Brain microvascular endothelial cell (primary cell): ENCODE measurements at regions not wholly inside any gene's neighbourhood (a gene's known extent, or its start where the extent isn't known, plus 50 kb on each side); places are given as distances from the start of the nearest gene placed in this dataset.

Source experiments
- DNase-seq: peaks from one replicate; pipeline ENCODE4 v3.0.0-alpha.2; 2020
- H3K27ac ChIP-seq: fragments of 250-450 bp; sonication (Bioruptor Pico); 2 replicates; pipeline ENCODE4 v1.5.1; 2020; ENCODE audit warnings: mild to moderate bottlenecking, moderate library complexity
- H3K27me3 ChIP-seq: fragments of 250-450 bp; sonication (Bioruptor Pico); replicated peaks from 2 replicates; pipeline ENCODE4 v1.5.1; 2020; ENCODE audit warnings: mild to moderate bottlenecking
- H3K36me3 ChIP-seq: fragments of 250-450 bp; sonication (Bioruptor Pico); replicated peaks from 2 replicates; pipeline ENCODE4 v1.5.1; 2020; ENCODE audit warnings: mild to moderate bottlenecking
- H3K4me3 ChIP-seq: 2 replicates; pipeline ENCODE4 v1.5.1; 2011; ENCODE audit warnings: low read depth, mild to moderate bottlenecking, control low read depth, low read length, moderate library complexity
- CTCF ChIP-seq: IDR thresholded peaks from 2 replicates; pipeline ENCODE4 v1.5.1; 2011; ENCODE audit warnings: low read depth, mild to moderate bottlenecking, moderate library complexity, low read length, control low read depth, inconsistent platforms; ENCODE audit errors: missing control alignments
- in situ Hi-C: cut with HindIII; loops from 2 replicates; pipeline ENCODE4 v1.10.0; 2017; ENCODE audit warnings: low sequenced_read_pairs, low pct_ligation_motif_present

GRCh38 chr10:20990604-20991003 is 93.5 kb upstream of the NEBL start:
- TF ChIP-seq CTCF, result no peak
- Histone ChIP-seq H3K27me3 (no peaks in the 10 kb centered on the region), H3K4me3 (no peak overlapping the region), H3K27ac (no peak overlapping the region), H3K36me3 (no peaks in the 10 kb centered on the region)
- peak; percentile 61 for DNase-seq
- in situ Hi-C loops, result no loop called here

GRCh38 chr10:20988357-20988983 is 91.4 kb upstream of the NEBL start:
- Histone ChIP-seq H3K27me3 (no peaks in the 10 kb centered on the region), H3K27ac (no peak overlapping the region), H3K36me3 (no peaks in the 10 kb centered on the region), H3K4me3 (no peak overlapping the region)
- in situ Hi-C loops, result no loop called here
- no peak for DNase-seq
- TF ChIP-seq CTCF, result no peak

GRCh38 chr10:20986049-20986448 is 88.9 kb upstream of the NEBL start:
- no peak overlapping the region for H3K27ac ChIP-seq
- no peaks in the 10 kb centered on the region for H3K27me3 ChIP-seq
- no peak overlapping the region for H3K4me3 ChIP-seq
- no peak for DNase-seq
- no peaks in the 10 kb centered on the region for H3K36me3 ChIP-seq
- in situ Hi-C loops, result no loop called here
- TF ChIP-seq CTCF, result no peak

- no peaks in the 10 kb centered on the region for H3K36me3 ChIP-seq
- no peak for TF ChIP-seq CTCF
- in situ Hi-C loops, result no loop called here
- no peaks in the 10 kb centered on the region for H3K27me3 ChIP-seq
- H3K27ac ChIP-seq, result no peak overlapping the region
- no peak overlapping the region for H3K4me3 ChIP-seq
- no peak for DNase-seq
Observed at GRCh38 chr10:20984662-20985061, 87.6 kb upstream of the NEBL start.

- no peak overlapping the region for H3K27ac ChIP-seq
- TF ChIP-seq CTCF, result no peak
- DNase-seq, result no peak
- H3K4me3 ChIP-seq, result no peak overlapping the region
- in situ Hi-C loops, result no loop called here
- H3K27me3 ChIP-seq, result no peaks in the 10 kb centered on the region
- H3K36me3 ChIP-seq, result no peaks in the 10 kb centered on the region
Observed at GRCh38 chr10:20981419-20981953, 84.4 kb upstream of the NEBL start.

GRCh38 chr10:20978617-20979016 is 81.5 kb upstream of the NEBL start:
- Histone ChIP-seq H3K27ac (no peak overlapping the region), H3K36me3 (no peaks in the 10 kb centered on the region), H3K27me3 (no peaks in the 10 kb centered on the region), H3K4me3 (no peak overlapping the region)
- in situ Hi-C loops, result no loop called here
- no peak for TF ChIP-seq CTCF
- DNase-seq, result no peak
